SK-N-SH (cell line): ENCODE measurements at regions not wholly inside any gene's neighbourhood (a gene's known extent, or its start where the extent isn't known, plus 50 kb on each side); places are given as distances from the start of the nearest gene placed in this dataset.

ENCODE experiments used
- EP300 ChIP-seq, 2 experiments: IDR thresholded peaks; 2 replicates each; pipeline versions ENCODE4 v1.4.0 to v1.6.1; 2012; ENCODE audit warnings: borderline replicate concordance in 1 of 2, low read depth in 1 of 2, low read length in 1 of 2
- RAD21 ChIP-seq: IDR thresholded peaks from 2 replicates; pipeline ENCODE4 v1.6.1; 2012; ENCODE audit warnings: mild to moderate bottlenecking, low read length
- TAF1 ChIP-seq: IDR thresholded peaks from 2 replicates; pipeline ENCODE4 v1.6.1; 2012; ENCODE audit warnings: low read depth, mild to moderate bottlenecking, low read length, moderate library complexity, borderline replicate concordance
- TF ChIP-seq, protein P1 (sequence below): fragments of 200-600 bp; sonication (generic); IDR thresholded peaks from 2 replicates; pipeline ENCODE4 v1.6.1; 2017; ENCODE audit warnings: antibody characterized with exemption, mild to moderate bottlenecking, moderate library complexity
- TF ChIP-seq, protein P2 (sequence below): IDR thresholded peaks from 2 replicates; pipeline ENCODE4 v1.4.0; 2012; ENCODE audit warnings: low read depth, borderline replicate concordance

DNA sequence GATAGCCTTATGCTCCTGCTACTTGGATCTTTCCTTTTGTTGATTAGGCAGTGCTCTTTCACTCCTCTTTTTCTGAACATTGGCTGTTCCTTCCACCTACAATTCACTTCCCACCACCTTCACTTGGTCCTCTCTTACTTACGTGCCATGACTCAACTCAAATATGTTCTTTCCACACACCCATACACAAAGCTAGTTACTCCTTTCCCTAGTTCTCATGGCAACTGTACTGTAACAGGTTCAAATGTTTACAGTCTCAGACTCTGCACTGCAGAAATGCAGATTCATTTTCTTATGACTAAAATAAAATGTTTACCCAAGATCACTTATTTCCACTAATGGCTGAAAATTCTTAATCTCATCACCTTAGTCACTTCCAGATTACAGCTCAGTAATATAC lies 174.0 kb upstream of the TSHZ2 start:
- TF ChIP-seq, protein P1, sequence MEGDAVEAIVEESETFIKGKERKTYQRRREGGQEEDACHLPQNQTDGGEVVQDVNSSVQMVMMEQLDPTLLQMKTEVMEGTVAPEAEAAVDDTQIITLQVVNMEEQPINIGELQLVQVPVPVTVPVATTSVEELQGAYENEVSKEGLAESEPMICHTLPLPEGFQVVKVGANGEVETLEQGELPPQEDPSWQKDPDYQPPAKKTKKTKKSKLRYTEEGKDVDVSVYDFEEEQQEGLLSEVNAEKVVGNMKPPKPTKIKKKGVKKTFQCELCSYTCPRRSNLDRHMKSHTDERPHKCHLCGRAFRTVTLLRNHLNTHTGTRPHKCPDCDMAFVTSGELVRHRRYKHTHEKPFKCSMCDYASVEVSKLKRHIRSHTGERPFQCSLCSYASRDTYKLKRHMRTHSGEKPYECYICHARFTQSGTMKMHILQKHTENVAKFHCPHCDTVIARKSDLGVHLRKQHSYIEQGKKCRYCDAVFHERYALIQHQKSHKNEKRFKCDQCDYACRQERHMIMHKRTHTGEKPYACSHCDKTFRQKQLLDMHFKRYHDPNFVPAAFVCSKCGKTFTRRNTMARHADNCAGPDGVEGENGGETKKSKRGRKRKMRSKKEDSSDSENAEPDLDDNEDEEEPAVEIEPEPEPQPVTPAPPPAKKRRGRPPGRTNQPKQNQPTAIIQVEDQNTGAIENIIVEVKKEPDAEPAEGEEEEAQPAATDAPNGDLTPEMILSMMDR: no peak
- TF ChIP-seq TAF1 (no peak), EP300 (IDR thresholded peaks at IDR 0.05; ENCODE audit: borderline replicate concordance in 1 of 2, low read depth in 1 of 2, low read length in 1 of 2) (no peak), RAD21 (no peak)
- TF ChIP-seq, protein P2, sequence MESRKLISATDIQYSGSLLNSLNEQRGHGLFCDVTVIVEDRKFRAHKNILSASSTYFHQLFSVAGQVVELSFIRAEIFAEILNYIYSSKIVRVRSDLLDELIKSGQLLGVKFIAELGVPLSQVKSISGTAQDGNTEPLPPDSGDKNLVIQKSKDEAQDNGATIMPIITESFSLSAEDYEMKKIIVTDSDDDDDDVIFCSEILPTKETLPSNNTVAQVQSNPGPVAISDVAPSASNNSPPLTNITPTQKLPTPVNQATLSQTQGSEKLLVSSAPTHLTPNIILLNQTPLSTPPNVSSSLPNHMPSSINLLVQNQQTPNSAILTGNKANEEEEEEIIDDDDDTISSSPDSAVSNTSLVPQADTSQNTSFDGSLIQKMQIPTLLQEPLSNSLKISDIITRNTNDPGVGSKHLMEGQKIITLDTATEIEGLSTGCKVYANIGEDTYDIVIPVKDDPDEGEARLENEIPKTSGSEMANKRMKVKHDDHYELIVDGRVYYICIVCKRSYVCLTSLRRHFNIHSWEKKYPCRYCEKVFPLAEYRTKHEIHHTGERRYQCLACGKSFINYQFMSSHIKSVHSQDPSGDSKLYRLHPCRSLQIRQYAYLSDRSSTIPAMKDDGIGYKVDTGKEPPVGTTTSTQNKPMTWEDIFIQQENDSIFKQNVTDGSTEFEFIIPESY: no peak
